GM23338 (cell line): ENCODE measurements at regions not wholly inside any gene's neighbourhood (a gene's known extent, or its start where the extent isn't known, plus 50 kb on each side); places are given as distances from the start of the nearest gene placed in this dataset.

Source experiments
- EZH2 ChIP-seq: fragments of 200-600 bp; sonication (generic); IDR thresholded peaks from one replicate; pipeline ENCODE4 v1.8.0; 2017; ENCODE audit warnings: antibody characterized with exemption, mild to moderate bottlenecking, low read depth; ENCODE audit not compliant: unreplicated experiment
- EZH2phosphoT487 ChIP-seq: fragments of 200-600 bp; sonication (generic); IDR thresholded peaks from one replicate; pipeline ENCODE4 v1.8.1; 2018; ENCODE audit warnings: antibody characterized with exemption; ENCODE audit not compliant: unreplicated experiment
- POLR2AphosphoS5 ChIP-seq: IDR thresholded peaks from 2 replicates; pipeline ENCODE4 v1.6.1; 2016; ENCODE audit warnings: antibody characterized with exemption, low read depth
- REST ChIP-seq: IDR thresholded peaks from one replicate; pipeline ENCODE4 v1.6.1; 2018; ENCODE audit warnings: antibody characterized with exemption; ENCODE audit not compliant: unreplicated experiment
- ZNF462 ChIP-seq: fragments of 250-450 bp; sonication (Bioruptor Pico); IDR thresholded peaks from 2 replicates; pipeline ENCODE4 v1.5.0; 2020; ENCODE audit warnings: mild to moderate bottlenecking, moderate library complexity
- TF ChIP-seq, protein P1 (sequence below), 2 experiments: fragments of 200-600 bp in 1 of 2; sonication (generic) in 1 of 2; conservative IDR thresholded peaks; 2 replicates each; pipeline versions ENCODE4 v1.5.1 to v1.6.1; 2016 to 2017; ENCODE audit warnings: antibody characterized with exemption in 2 of 2, low read depth in 2 of 2, mild to moderate bottlenecking in 2 of 2, moderate library complexity in 1 of 2

DNA sequence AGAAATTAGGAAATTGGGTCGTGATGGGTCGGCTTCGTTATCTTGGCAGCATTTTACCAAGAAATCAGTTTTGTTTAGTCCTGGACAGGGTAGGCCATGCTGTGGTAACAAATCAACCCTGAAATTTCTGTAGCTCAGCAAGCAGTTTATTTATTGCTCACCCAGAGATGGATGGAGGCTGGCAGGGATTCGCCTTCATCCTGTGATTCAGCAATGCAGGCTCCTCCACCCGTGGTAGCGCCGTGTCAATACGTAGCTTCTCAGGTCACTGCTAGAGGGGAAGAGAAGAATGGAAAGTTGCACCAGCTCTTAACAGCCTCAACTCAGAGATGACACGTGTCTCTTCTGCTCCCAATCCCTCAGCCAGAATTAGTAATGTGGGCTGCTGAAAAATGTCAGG, 157.0 kb upstream of the SGK1 start:
- TF ChIP-seq ZNF462 (CRISPR knock-in tag) (no peak), EZH2 (no peak), POLR2AphosphoS5 (no peak), EZH2phosphoT487 (no peak), REST (no peak)
- TF ChIP-seq, protein P1, sequence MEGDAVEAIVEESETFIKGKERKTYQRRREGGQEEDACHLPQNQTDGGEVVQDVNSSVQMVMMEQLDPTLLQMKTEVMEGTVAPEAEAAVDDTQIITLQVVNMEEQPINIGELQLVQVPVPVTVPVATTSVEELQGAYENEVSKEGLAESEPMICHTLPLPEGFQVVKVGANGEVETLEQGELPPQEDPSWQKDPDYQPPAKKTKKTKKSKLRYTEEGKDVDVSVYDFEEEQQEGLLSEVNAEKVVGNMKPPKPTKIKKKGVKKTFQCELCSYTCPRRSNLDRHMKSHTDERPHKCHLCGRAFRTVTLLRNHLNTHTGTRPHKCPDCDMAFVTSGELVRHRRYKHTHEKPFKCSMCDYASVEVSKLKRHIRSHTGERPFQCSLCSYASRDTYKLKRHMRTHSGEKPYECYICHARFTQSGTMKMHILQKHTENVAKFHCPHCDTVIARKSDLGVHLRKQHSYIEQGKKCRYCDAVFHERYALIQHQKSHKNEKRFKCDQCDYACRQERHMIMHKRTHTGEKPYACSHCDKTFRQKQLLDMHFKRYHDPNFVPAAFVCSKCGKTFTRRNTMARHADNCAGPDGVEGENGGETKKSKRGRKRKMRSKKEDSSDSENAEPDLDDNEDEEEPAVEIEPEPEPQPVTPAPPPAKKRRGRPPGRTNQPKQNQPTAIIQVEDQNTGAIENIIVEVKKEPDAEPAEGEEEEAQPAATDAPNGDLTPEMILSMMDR (conservative IDR thresholded peaks at IDR 0.05; ENCODE audit: low read depth in 2 of 2): no peak
